Activated CD4-positive, alpha-beta T cell treated with anti-CD3 and anti-CD28 coated beads for 24 hours (primary cell): ENCODE measurements at regions not wholly inside any gene's neighbourhood (a gene's known extent, or its start where the extent isn't known, plus 50 kb on each side); places are given as distances from the start of the nearest gene placed in this dataset.

Source experiments
- DNase-seq, 2 donors: peaks; one replicate each; pipeline ENCODE4 v3.0.0-alpha.2; 2020; ENCODE audit warnings: low read depth in 2 of 2

DNA sequence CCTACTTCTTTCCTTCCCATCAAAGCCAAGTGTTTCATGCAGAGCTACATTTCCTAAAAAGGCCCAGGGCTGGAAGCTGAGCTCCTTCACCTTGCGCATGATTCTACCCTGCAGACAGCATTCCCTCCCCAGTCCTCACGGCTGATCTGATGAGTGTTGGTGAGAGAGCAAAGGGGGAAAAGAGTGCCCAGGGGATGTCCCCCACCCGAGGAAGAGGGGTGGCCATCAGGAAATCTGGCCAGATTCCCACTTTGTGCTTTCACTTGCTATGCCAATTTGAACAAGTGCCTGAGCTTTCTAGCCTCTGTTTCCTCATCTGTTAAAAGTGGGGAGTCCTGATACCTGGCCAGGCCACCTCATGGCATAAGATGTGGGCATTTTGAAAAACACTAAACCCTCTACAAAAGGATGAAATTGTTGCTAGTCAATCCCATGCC is 231.0 kb upstream of the TLE3 start:
- no peak for DNase-seq

DNA sequence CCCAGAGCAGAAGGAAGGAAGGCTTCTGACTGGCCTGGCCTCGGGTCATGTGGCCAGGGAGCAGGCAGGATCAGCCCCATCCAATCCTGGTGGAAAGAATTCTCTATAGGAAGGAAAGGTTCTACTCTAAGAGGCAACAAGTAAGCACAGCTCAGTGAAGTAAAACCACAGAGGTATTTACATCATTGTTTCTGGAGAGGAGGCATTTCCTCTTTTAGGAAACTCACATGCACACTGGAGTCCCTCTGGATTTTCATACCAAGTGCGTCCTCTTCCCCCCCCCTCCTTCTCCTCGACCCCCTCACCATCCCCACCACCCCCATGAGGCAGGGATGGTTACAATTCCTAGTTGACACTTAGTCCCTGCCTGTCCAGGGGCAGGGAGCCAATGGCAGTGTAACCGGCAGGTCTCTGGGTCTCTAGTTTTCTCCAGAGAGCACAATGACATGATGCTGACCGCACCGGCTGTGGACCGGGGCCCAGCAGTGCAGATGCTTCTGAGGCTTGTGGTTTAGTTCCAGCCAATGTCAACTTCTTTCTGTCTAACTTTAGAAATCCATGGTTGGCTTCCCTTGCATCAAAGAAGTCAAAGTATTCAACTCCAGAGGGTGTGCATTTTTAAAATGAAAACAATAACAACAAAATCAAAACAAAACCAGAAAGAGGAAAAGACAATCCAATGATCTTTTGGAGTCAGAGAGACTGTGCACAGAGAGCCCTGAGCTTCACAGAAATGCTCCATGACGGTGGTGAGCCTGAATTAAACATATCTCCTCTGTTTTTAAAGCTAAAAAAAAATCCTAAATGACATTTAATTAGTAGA is 230.3 kb upstream of the TLE3 start:
- no peak for DNase-seq

DNA sequence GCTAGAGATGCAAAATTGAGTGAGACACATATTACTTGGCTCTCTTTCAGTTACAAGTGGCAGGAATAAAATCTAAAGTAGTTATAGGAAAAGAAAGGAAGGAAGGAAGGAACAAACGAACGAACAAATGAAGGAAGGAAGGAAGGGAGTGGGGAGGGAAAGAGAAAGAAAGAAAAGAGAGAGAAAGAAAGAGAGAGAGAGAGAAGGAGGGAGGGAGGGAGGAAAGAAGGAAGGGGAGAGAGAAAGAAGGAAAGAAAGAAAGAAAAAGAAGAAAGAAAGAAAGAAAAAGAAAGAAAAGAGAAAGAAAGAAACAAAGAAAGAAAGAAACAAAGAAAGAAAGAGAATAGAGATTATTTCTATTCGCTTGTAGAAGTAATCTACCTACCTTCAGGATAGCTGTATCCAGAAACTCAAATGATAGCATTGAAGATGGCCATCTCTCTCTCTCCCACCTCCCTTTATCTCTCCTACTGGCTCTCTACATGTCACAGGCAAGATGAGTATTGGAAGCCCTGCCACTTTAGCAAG is 229.7 kb upstream of the TLE3 start:
- DNase-seq, result no peak

DNA sequence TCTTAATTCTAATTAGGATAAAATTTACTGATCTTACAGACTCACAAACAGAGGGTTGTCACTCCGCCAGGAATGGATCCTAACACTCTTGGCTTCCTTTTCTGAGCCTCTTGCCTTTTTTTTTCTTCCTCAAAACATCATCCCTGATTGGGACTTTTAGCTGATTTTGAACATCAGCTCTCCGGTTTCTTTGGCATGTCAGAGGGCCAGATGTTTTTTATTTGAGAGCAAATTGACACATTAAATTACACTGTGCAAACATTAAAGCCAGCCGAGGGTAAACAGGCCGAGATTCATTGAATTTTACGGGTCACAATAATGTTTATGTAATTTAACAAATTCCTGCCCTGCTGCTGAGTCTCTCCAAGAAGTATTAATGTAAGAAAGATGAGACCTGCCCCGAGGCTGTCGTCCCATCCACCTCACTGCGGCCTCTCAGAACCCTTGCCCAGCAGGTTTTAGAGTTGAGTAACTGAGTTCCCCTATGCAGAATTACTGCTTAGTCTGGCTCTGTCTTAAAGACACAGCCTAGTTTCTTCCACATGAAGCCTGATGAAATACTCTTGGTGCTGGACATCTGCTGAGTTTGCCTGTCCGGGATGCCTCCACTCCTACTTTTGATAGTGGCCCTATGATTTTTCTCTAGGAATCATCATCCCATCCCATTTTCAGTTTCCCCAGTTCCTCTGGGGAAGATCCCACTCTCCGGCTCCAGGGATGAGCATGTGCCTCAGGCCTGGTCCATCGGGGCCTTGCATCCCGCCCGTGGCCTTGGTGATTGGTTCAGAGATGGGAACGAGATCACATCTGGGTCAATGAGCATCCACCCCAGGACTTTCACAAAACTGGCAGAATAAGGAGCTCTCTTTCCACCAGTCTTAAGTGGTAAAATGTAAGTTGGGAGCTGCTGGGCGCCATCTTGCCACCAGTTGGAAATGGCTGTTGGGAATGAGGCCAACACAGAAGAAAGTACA is 226.6 kb upstream of the TLE3 start:
- no peak for DNase-seq

DNA sequence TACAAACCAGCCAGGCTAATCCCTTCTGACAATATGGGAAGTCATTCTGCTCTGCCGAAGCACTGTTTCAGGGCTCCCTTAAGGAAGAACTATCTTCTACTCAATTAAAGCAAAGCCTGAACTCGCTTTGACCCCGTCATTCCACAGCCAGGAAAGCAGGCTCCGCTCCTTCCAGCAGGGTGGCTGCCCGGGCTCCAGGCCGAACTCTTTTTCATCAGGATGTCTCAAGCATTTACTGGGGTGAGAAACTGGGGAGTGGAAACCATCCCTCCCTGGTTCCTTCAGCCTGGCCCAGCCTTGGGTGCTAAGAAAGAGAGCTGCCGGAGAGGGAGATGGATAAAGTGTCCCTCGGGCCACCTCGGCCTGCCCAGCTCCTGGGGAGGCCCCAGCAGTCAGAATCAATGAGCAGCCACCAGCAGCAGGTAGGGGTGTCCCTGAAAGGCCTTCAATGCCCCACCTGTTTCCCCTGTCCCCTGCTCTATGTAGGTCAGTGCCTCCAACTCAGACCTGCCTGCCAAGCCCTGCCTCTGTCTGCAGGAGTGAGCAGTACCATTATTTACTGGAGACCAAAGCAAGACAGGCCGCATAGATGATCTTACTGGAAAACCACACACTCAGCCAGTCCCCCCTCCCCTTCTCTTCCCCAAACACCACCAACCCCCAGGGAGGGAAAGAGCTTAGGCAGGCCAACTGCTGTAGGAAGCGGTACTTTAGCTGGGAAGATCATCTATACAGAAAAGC is 225.6 kb upstream of the TLE3 start:
- no peak for DNase-seq

DNA sequence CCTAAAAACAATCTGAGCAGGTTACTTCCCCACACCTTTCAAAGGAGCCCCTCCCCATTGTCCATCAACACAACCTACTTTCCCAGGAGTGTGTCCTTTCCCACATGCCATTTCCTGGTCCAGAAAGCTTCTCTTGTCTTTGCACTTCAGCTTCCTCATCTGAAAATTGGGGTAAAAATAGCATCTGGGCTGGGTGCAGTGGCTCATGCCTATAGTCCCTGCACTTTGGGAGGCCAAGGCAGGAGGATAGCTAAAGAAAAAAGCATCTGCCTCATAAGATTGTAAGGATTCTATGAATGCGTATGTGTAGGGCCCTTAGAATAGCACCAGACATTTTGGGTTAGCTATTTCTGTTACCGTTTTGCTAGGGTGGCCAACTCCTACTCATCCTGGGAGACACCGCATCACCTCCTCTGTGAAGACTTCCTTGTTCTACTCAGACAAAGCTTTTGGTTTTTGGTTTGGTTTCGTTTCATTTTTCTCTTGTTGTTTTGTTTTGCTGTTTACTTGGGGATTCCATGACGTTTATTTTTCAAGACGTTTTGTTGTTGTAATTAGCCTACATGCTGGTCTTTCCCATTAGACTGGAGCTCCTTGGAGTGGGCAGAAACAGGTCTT is 224.4 kb upstream of the TLE3 start:
- no peak for DNase-seq

DNA sequence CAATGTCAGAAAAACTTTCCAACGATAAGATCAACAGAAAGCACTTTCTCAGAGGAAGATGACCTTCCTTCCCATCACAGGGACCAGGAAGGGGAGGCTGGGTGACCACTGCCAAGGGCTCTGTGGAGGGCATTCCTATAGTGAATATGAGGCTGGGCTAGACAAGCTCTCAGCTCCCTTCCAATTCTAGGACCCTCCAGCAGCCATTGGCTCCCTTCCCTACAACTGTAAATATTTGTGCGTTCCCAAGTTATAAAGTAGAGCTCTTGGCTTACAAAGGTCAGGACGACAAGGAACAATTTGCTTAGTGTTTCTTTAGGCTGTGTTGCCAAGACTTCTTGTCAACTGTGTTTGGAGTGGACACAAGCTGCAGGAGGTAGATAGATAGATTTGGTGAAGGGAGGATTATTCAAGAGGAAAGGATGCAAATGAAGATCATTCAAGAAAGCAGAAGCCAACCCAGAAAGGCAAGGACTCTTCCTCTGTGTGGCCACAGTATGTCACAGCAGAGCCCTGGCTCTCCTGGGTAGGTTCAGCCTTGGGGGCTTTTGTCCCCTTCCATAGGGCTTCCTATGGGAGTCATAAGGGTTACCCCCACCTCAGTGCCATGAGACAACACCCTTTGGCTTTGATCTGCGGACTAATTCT is 223.6 kb upstream of the TLE3 start:
- DNase-seq, result no peak

DNA sequence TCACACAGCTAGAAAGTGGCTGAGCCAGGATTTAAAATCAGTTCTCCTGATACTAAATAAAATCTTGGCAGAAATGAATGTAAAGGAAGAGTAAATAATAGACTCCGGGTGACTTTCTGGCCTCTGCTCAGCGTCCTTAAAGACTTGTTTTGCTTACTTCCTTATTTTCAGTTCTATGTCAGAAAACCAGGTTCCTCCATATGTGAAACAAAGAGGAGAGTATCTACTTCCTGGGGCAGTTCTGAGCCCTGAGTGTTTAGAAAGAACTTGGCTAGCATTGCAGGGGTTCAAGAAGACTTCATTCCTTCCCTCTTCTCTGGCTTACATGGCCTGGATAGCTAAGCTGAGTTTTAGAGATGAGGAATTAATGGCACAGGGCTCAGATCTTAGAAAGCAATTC is 222.8 kb upstream of the TLE3 start:
- DNase-seq, result no peak

DNA sequence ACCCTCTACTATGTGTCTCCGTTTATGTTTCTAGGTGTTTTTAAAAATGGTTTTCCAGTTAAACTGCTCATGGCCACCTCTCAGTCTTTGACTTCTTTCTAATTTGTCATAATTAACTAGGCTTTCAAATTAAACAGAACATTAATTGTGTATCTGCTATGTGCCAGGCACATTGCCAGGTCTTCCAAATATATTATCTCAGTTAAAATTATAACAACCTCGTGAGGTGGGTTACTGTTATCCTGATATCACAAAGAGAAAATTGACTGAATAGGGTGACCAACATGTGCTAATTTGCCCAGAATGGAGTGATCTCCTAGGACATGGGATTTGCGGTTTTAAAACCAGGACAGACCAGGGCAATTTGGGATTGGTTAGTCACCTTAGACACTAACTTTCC is 222.4 kb upstream of the TLE3 start:
- no peak for DNase-seq

DNA sequence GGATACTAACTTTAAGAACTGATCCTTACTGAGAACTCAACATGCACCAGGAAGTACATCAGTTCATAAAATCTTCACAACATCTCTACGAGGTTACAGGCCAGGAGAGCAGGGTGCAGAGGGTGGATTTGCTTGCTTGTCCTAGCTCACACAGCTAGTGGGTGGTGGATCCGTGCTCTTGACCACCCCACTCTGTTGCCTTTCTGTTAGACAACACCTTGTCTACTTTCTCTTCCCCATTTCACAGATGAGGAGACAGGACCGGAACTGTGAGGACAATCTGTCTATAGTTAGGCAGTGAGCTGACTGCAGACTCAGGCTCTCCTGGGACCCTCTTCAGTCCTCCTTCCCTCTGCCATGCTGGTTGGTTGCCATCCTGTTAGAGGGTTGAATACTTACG is 221.7 kb upstream of the TLE3 start:
- no peak for DNase-seq

DNA sequence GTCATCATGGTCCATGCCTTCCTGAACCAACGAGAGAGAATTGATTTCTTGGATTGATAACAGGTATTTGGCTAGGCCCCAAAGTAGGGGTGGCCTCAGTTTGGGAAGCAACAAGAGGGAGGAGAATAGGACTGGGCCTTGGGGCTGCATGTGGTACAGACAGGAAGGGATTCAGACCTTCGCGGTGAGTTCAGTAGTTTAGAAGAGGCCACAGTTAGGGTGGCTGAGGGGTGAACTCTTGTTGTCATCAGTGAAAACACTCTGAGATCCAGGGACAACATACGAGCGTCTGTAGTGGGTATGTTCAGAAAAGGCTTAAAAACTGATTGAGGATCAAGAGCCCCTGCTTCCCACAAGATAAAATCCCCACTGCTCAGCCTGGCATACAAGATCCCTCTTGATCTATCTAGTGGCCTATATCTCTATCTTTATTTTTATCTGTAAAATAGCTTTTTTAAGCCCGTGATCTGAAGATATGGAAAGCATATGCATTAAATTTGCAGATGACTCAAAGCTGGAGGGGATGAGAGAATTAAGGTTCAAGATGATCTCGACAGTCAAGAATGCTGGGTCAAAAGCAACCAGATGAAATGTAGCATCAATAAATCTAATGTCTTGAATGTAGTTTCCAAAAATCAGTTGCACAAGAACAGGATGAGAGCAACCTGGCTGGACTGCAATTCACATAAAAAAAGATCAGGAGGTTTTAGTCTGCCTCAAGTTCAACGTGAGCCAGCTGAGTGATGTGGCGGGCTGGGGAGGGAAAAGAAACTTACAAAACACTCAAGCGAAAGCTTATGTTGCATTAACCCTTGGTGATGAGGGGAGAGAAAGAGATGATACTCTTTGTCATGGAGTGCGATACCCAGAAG is 221.1 kb upstream of the TLE3 start:
- DNase-seq, result no peak

DNA sequence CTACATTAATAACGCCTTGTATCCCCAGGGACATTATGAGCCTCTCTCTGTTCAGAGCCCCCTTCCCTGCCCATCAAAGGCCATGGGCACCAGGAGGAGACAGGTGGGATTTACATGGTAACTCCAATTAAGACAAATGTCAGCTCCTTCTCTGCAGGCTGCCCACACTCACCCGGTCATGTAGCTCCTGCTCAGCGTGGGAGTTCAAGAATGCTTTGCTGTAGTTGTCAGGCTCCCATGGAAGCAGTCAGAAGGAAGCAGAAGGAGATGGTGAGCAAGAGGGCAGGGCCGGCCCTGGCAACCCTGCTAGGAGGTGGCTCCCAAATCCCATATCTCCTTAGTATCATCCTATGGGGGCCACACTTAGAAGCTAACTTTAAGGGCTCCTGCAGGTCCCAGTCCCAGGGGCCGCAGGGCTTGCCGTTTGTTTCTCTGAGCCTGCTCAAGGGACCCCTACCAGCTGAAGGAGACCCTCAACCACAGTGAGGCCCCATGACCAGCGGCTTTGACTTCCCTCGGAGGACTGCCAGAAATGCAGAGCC is 218.4 kb upstream of the TLE3 start:
- DNase-seq, result no peak

DNA sequence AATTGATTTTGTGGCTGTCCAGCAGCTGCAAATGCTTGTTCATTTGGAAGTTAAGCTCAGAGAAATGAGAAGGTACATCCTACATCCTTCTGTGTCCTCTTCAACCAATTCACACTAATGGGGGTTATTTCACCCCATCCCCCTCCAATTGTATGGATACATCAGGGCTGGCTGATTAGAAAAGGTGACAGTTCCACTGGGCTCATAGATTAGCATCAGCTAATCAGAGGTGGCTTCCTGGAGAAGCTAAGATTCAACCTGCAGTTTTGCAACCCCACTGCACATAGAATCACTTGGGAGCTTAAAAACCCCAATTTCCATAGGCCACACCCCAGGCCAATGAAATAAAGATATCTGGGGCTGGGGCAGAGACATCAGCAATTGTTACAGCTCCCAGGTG is 217.7 kb upstream of the TLE3 start:
- DNase-seq, result no peak

DNA sequence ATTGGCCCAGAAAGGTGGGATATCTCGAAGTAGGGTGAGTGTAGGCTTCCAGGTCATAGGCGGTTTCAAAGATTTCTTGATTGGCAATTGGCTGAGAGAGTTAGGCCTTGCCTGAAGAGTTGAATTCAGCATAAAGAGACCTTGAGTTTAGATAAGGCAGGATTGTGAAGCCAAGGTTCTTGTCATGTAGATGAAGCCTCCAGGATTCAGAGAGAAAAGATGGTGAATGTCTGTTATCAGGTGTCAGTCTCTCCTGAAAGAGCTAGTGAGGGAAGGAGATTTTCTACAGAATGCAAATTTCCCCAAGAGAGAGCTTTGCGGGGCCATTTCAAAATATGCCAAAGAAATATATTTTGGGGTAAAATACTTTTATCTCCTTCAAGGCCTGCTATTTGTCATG is 217.0 kb upstream of the TLE3 start:
- DNase-seq, result no peak

DNA sequence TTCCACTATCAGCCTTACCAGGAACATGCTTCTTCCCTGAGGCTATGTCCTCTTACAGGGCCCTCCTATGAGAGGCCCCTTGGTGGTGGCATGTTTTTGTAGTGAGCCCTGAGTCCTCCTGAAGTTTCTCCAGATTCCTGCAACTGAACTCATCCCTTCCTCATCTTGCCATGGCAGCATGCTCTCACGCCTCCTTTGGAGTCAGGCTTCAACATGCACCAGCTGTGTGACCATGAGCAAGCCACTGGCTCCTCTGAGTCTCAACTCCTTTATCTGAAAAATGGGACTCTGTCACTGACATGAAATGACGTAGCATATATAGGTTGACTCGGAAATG is 216.3 kb upstream of the TLE3 start:
- no peak for DNase-seq

DNA sequence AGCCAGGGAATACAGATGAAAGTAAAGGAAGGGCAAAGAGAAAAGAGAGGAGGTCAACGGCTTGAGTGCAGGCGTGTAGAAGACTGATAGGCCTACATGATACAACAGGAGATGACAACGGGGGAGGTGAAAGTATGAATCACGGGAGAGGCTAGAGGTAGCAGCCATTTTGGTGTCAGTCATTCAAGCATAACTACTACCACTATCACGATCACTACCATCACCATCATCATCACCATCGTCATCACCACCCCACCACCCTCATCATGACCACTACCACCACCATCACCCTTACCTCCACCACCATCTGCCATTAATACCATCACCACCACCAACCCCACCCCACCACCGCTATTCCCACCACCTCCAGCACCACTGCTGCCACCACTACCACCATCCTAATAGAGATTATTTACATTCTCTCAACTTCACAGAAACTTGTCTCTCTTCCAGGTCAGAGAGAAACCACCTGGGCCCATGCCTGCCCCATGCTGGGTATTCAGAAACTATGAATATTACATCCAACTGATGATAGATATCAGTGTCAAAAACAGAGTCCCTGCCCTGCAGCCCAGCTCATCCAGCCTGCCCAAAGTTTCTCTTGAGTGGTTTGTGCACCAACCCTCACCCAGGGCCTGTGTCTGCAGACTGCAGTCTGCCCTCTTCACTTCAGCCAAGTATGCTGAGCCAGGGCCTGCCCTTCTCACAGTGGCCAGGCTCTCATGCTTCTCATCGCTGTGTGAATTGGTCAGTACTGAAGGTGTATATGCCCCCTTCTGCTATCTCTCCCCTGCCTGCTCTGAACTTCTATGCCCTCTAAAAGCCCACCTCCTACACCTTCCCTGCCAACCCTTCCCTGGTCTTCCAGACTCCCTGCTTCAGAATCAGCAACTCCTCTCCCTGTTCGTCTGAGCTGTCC is 215.6 kb upstream of the TLE3 start:
- no peak for DNase-seq

DNA sequence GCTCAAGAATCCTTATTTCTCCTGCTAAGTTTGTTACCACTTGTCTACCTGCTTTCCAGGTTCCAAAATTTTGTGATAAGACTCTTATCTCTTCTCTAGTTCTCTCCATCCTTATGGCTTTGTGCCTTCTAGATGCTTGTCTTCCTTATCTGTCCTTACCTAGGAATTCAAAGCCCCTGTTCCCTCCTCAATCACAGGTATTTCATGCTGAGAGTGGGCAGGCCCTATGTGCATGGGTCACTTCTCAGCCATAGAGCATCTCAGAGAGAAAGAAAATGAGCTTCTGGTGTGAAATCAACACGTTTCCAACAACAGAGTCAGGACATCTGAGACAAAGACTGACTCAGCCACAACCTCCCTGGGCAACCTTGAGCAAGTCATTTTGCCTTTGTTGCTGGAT is 214.1 kb upstream of the TLE3 start:
- no peak for DNase-seq

DNA sequence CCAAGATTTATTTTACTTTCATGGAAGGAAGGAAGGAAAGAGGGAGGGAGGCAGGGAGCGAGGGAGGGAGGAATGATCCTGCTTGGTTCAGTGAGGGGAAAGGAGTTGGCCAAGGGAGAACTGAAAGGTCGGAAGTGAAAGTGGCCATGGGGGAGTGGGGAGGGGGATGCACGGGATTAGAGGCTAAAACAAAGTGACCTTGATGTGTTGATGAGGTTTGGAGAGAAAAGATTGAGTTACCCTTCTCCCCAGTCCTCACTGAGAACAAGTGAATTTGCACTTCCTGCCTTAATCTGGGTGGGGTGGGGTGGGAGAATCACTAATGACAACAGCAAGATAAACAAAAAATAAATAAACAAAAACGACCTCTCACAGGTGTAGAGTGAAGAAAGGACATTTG is 212.0 kb upstream of the TLE3 start:
- DNase-seq, result no peak
